ENCODE measurements at regions not wholly inside any gene's neighbourhood (a gene's known extent, or its start where the extent isn't known, plus 50 kb on each side); places are given as distances from the start of the nearest gene placed in this dataset.

DNA sequence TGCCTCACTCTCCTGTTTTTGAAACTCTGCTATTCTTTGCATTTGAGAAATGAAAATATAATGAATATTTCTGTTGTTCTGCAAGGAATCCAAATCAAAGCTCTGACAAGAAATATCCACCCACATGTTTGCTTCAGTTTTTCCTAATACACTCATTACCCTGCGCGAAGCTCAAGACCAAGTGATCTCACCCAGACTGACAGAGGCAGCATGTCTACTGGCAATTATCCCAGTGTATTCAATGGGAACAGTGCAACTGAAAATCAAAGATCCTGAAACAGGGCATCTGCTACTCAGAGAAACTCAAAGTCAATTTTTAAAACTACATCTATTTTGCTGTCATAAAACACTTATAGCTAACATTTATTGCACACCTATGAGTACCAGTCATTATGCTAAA, 321.0 kb upstream of the LRRC7 start:
- DNase-seq, result no peak
- no peaks in the 10 kb centered on the region for H3K27me3 ChIP-seq
- intact Hi-C loops (cut with DNase I), result no loop called here
- TF ChIP-seq POLR2A (IDR thresholded peaks at IDR 0.05), result no peak
- TF ChIP-seq POLR2AphosphoS5 (IDR thresholded peaks at IDR 0.05), result no peak
- TF ChIP-seq, protein P1, sequence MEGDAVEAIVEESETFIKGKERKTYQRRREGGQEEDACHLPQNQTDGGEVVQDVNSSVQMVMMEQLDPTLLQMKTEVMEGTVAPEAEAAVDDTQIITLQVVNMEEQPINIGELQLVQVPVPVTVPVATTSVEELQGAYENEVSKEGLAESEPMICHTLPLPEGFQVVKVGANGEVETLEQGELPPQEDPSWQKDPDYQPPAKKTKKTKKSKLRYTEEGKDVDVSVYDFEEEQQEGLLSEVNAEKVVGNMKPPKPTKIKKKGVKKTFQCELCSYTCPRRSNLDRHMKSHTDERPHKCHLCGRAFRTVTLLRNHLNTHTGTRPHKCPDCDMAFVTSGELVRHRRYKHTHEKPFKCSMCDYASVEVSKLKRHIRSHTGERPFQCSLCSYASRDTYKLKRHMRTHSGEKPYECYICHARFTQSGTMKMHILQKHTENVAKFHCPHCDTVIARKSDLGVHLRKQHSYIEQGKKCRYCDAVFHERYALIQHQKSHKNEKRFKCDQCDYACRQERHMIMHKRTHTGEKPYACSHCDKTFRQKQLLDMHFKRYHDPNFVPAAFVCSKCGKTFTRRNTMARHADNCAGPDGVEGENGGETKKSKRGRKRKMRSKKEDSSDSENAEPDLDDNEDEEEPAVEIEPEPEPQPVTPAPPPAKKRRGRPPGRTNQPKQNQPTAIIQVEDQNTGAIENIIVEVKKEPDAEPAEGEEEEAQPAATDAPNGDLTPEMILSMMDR (IDR thresholded peaks at IDR 0.05), result no peak
- H3K9me3 ChIP-seq, result no peaks in the 10 kb centered on the region
- no peak overlapping the region for H3K27ac ChIP-seq
- 80 to 85% methylated on average over 2 of the region's 2 CpGs for WGBS, 2 donors
- H3K4me1 ChIP-seq, result no peaks in the 10 kb centered on the region
- H3K36me3 ChIP-seq, result no peaks in the 10 kb centered on the region
- no peak overlapping the region for H3K4me3 ChIP-seq

DNA sequence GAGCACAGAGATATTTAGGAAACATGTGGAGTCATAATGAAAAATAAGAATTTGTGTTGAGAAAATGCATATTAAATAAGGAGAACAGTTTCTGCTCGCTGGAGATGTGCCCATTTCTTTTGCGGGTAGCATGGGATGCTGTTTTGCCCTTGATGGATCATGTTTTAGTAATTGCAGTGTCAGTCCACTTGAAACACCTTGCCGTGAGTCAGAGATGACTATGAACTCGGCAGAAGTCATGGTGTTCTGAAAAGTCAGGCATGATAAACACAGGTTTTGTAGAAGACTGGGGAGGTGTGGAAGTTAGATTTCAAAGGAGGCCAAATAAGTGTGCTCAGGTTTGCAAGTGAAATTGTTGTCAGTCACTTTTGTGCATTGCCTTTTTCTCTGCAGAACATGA, 315.0 kb upstream of the LRRC7 start:
- intact Hi-C loops (cut with DNase I), result no loop called here
- no peaks in the 10 kb centered on the region for H3K4me1 ChIP-seq
- no peak for DNase-seq
- H3K27me3 ChIP-seq, result no peaks in the 10 kb centered on the region
- H3K4me3 ChIP-seq, result no peak overlapping the region
- H3K36me3 ChIP-seq, result no peaks in the 10 kb centered on the region
- no peaks in the 10 kb centered on the region for H3K9me3 ChIP-seq
- TF ChIP-seq POLR2A (IDR thresholded peaks at IDR 0.05), result no peak
- TF ChIP-seq, protein P1 (IDR thresholded peaks at IDR 0.05), result no peak
- no peak for TF ChIP-seq EP300 (IDR thresholded peaks at IDR 0.05)
- TF ChIP-seq POLR2AphosphoS5 (IDR thresholded peaks at IDR 0.05), result no peak
- 67 to 85% methylated on average over 4 of the region's 4 CpGs for WGBS, 2 donors
- H3K27ac ChIP-seq, result no peak overlapping the region

- intact Hi-C loops (cut with DNase I), result no loop called here
- Histone ChIP-seq H3K9me3 (no peaks in the 10 kb centered on the region), H3K4me3 (no peak overlapping the region), H3K36me3 (no peaks in the 10 kb centered on the region), H3K4me1 (no peaks in the 10 kb centered on the region), H3K27me3 (no peaks in the 10 kb centered on the region), H3K27ac (no peak overlapping the region)
- TF ChIP-seq EP300 (IDR thresholded peaks at IDR 0.05) (no peak), POLR2A (IDR thresholded peaks at IDR 0.05) (no peak), POLR2AphosphoS5 (IDR thresholded peaks at IDR 0.05) (no peak)
- TF ChIP-seq, protein P1 (IDR thresholded peaks at IDR 0.05), result no peak
- WGBS, 2 donors, result 90 to 91% methylated on average over 1 of the region's 1 CpG
- DNase-seq, result no peak
Measured at GRCh38 chr1:69256036-69256435, 311.7 kb upstream of the LRRC7 start.

- TF ChIP-seq EP300 (IDR thresholded peaks at IDR 0.05) (no peak), POLR2A (IDR thresholded peaks at IDR 0.05) (no peak), POLR2AphosphoS5 (IDR thresholded peaks at IDR 0.05) (no peak)
- TF ChIP-seq, protein P1 (IDR thresholded peaks at IDR 0.05), result no peak
- no peak for DNase-seq
- Histone ChIP-seq H3K27ac (no peak overlapping the region), H3K9me3 (no peaks in the 10 kb centered on the region), H3K27me3 (no peaks in the 10 kb centered on the region), H3K36me3 (no peaks in the 10 kb centered on the region), H3K4me3 (no peak overlapping the region), H3K4me1 (peaks cover 0 to 18% (median 7%) of the 10 kb centered on the region in 4 donors)
- WGBS, 2 donors, result 16 to 44% methylated on average over 1 of the region's 1 CpG
- intact Hi-C loops (cut with DNase I), result no loop called here
Measured at GRCh38 chr1:69258842-69259241, 308.9 kb upstream of the LRRC7 start.

DNA sequence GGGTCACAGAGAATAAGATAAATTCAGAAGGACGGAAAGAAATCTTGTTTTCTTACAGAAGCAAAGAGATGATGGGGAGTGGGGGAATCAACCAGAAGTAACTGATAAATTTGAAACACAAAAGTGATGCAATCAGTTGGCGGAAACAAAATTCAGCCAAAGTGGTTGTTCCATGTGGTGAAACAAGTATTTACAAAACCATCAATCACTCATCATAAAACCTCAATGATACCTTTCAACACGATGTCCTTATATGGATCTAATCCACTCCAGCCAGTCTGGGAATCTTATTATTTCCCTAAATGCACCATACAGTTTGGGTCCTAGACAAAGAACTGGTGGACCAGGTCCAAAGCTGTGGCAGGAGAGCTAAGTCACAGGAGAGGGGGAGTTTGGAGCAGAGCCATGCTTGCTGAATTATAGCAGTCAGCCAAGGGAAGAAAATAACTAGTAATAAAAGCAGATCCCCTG, 303.8 kb upstream of the LRRC7 start:
- intact Hi-C loops (cut with DNase I), result no loop called here
- Histone ChIP-seq H3K4me1 (peaks cover 0 to 28% (median 14%) of the 10 kb centered on the region in 4 donors), H3K9me3 (no peaks in the 10 kb centered on the region), H3K27ac (no peak overlapping the region), H3K36me3 (no peaks in the 10 kb centered on the region), H3K27me3 (no peaks in the 10 kb centered on the region), H3K4me3 (no peak overlapping the region)
- TF ChIP-seq POLR2A (IDR thresholded peaks at IDR 0.05) (no peak), POLR2AphosphoS5 (IDR thresholded peaks at IDR 0.05) (no peak), EP300 (IDR thresholded peaks at IDR 0.05) (no peak)
- TF ChIP-seq, protein P1 (IDR thresholded peaks at IDR 0.05), result no peak
- DNase-seq, result no peak
- WGBS, 2 donors, result 41 to 59% methylated on average over 3 of the region's 3 CpGs

Measured in sigmoid colon (tissue), 6 donors.